OCI-LY7 (cell line): ENCODE measurements at regions not wholly inside any gene's neighbourhood (a gene's known extent, or its start where the extent isn't known, plus 50 kb on each side); places are given as distances from the start of the nearest gene placed in this dataset.

Source experiments
- BruUV-seq: library from RNA; stranded (reverse); fragments of 400-500 nt; replicated peaks from 2 replicates; lab custom pipeline; 2021; lab: Mats Ljungman, UMichigan
- CTCF ChIA-PET: fragments of 300-600 bp; sonication (Branson Sonifier 250); formaldehyde crosslinking; loops from one replicate; lab custom pipeline; 2022; ENCODE audit warnings: antibody characterized with exemption; ENCODE audit not compliant: unreplicated experiment; lab: Charles Lee
- POLR2A ChIA-PET: fragments of 300-600 bp; sonication (Branson Sonifier 250); formaldehyde crosslinking; loops from one replicate; lab custom pipeline; 2022; ENCODE audit warnings: antibody characterized with exemption; lab: Charles Lee
- DNase-seq: peaks from one replicate; pipeline ENCODE4 v3.0.0-alpha.2; 2015; ENCODE audit warnings: low spot score
- H2AFZ ChIP-seq: fragments of 200-600 bp; sonication (generic), shearing (Covaris generic); 2 replicates; pipeline ENCODE4 v1.6.1; 2014; ENCODE audit warnings: mild to moderate bottlenecking, antibody characterized with exemption, low read length, moderate library complexity
- H3K27ac ChIP-seq: fragments of 200-600 bp; sonication (generic); 2 replicates; pipeline ENCODE4 v1.5.1; 2014; ENCODE audit warnings: mixed run types, low read depth, mild to moderate bottlenecking, moderate library complexity, low read length, inconsistent platforms; ENCODE audit not compliant: poor library complexity, severe bottlenecking
- H3K36me3 ChIP-seq: fragments of 200-600 bp; sonication (generic); 2 replicates; pipeline ENCODE4 v1.6.1; 2014; ENCODE audit warnings: mild to moderate bottlenecking, antibody characterized with exemption, low read length, moderate library complexity, mixed read lengths; ENCODE audit not compliant: insufficient read depth
- H3K4me1 ChIP-seq: fragments of 200-600 bp; sonication (generic); 2 replicates; pipeline ENCODE4 v1.5.1; 2014; ENCODE audit warnings: mild to moderate bottlenecking, low read length; ENCODE audit not compliant: insufficient read depth, poor library complexity, severe bottlenecking
- H3K4me2 ChIP-seq: fragments of 200-600 bp; sonication (generic); 2 replicates; pipeline ENCODE4 v1.6.1; 2014; ENCODE audit warnings: mild to moderate bottlenecking, low read length
- H3K4me3 ChIP-seq: fragments of 200-600 bp; sonication (generic); 2 replicates; pipeline ENCODE4 v1.5.1; 2014; ENCODE audit warnings: mild to moderate bottlenecking, low read depth, low read length; ENCODE audit not compliant: poor library complexity, severe bottlenecking
- H3K79me2 ChIP-seq: fragments of 200-600 bp; sonication (generic); 2 replicates; pipeline ENCODE4 v1.6.1; 2016; ENCODE audit warnings: low read depth, mild to moderate bottlenecking, low read length, moderate library complexity, mixed read lengths; ENCODE audit not compliant: insufficient read depth
- H3K9me2 ChIP-seq: fragments of 200-600 bp; sonication (generic); 2 replicates; pipeline ENCODE4 v1.6.1; 2016; ENCODE audit warnings: mild to moderate bottlenecking, low read length, mixed read lengths; ENCODE audit not compliant: insufficient read depth
- H3K9me3 ChIP-seq: fragments of 200-600 bp; sonication (generic); 2 replicates; pipeline ENCODE4 v1.6.1; 2014; ENCODE audit warnings: mild to moderate bottlenecking, mixed run types, low read length, mixed read lengths
- H4K20me1 ChIP-seq: fragments of 200-600 bp; sonication (generic); 2 replicates; pipeline ENCODE4 v1.6.1; 2014; ENCODE audit warnings: mild to moderate bottlenecking, antibody characterized with exemption, low read length, moderate library complexity, mixed read lengths; ENCODE audit not compliant: insufficient read depth
- CTCF ChIP-seq: fragments of 200-600 bp; sonication (generic); conservative IDR thresholded peaks from 2 replicates; pipeline ENCODE4 v1.5.1; 2014; ENCODE audit warnings: mild to moderate bottlenecking, antibody characterized with exemption, low read length, moderate library complexity, mixed read lengths
- EZH2phosphoT487 ChIP-seq: fragments of 200-600 bp; sonication (generic); IDR thresholded peaks from 2 replicates; pipeline ENCODE4 v1.6.1; 2018; ENCODE audit warnings: low read depth, borderline replicate concordance, mild to moderate bottlenecking, mixed run types, antibody characterized with exemption, low read length, moderate library complexity, mixed read lengths
- intact Hi-C: fragments of 100-400 bp; cut with micrococcal nuclease; formaldehyde crosslinking; loops from one replicate; pipeline ENCODE4 v1.10.0; 2022; ENCODE audit not compliant: unreplicated experiment

- Histone ChIP-seq H3K27ac (no peak overlapping the region), H3K4me3 (no peak overlapping the region), H3K9me3 (no peaks in the 10 kb centered on the region), H4K20me1 (no peaks in the 10 kb centered on the region), H3K4me1 (no peaks in the 10 kb centered on the region), H3K9me2 (no peaks in the 10 kb centered on the region), H3K4me2 (no peak overlapping the region), H3K79me2 (no peaks in the 10 kb centered on the region), H3K36me3 (no peaks in the 10 kb centered on the region), H2AFZ (no peak overlapping the region)
- intact Hi-C loops = no loop called here
- TF ChIP-seq CTCF = no peak
- no peak for TF ChIP-seq EZH2phosphoT487
- DNase-seq = no peak
- BruUV-seq = no TSS peak
- POLR2A ChIA-PET = no interaction called here
- CTCF ChIA-PET = no interaction called here
Observed at GRCh38 chr17:5862395-5862794, 207.8 kb upstream of the WSCD1 start.

GRCh38 chr17:5864741-5865657 lies 205.2 kb upstream of the WSCD1 start:
- Histone ChIP-seq H3K4me3 (no peak overlapping the region), H3K4me2 (no peak overlapping the region), H3K79me2 (no peaks in the 10 kb centered on the region), H3K4me1 (no peaks in the 10 kb centered on the region), H3K27ac (no peak overlapping the region), H3K9me2 (no peaks in the 10 kb centered on the region), H2AFZ (no peak overlapping the region), H3K9me3 (no peaks in the 10 kb centered on the region), H3K36me3 (no peaks in the 10 kb centered on the region), H4K20me1 (no peaks in the 10 kb centered on the region)
- TF ChIP-seq CTCF (no peak), EZH2phosphoT487 (no peak)
- BruUV-seq = no TSS peak
- intact Hi-C loops = no loop called here
- ChIA-PET CTCF (no interaction called here), POLR2A (no interaction called here)
- DNase-seq = no peak

GRCh38 chr17:5866978-5867377 lies 203.2 kb upstream of the WSCD1 start:
- CTCF ChIA-PET = no interaction called here
- no peaks in the 10 kb centered on the region for H3K79me2 ChIP-seq
- no peak overlapping the region for H3K4me2 ChIP-seq
- H3K36me3 ChIP-seq = no peaks in the 10 kb centered on the region
- no peaks in the 10 kb centered on the region for H3K9me2 ChIP-seq
- no TSS peak for BruUV-seq
- H3K27ac ChIP-seq = no peak overlapping the region
- intact Hi-C loops = no loop called here
- H3K4me1 ChIP-seq = no peaks in the 10 kb centered on the region
- H3K4me3 ChIP-seq = no peak overlapping the region
- POLR2A ChIA-PET = no interaction called here
- no peaks in the 10 kb centered on the region for H4K20me1 ChIP-seq
- no peak overlapping the region for H2AFZ ChIP-seq
- no peak for DNase-seq
- H3K9me3 ChIP-seq = no peaks in the 10 kb centered on the region
- TF ChIP-seq CTCF = no peak
- TF ChIP-seq EZH2phosphoT487 = no peak
